GM12878 (cell line): ENCODE measurements at regions not wholly inside any gene's neighbourhood (a gene's known extent, or its start where the extent isn't known, plus 50 kb on each side); places are given as distances from the start of the nearest gene placed in this dataset.

ENCODE experiments used
- ATAC-seq: fragments of 200-7000 bp; cut with Tn5 transposase; 3 replicates; pipeline ENCODE4 v1.9.1; 2020; ENCODE audit warnings: mild to moderate bottlenecking, moderate library complexity
- BruUV-seq: library from RNA; stranded (reverse); fragments of 400-500 nt; replicated peaks from 2 replicates; lab custom pipeline; 2021; lab: Mats Ljungman, UMichigan
- CTCF ChIA-PET: fragments of 300-600 bp; sonication (Branson Sonifier 250); formaldehyde crosslinking; extraction: SDS; loops from one replicate; lab custom pipeline; 2021; ENCODE audit warnings: inconsistent platforms; lab: Yijun Ruan, JAX
- POLR2A ChIA-PET: fragments of 350-600 bp; formaldehyde crosslinking; extraction: SDS; loops from one replicate; lab custom pipeline; 2021; ENCODE audit warnings: inconsistent platforms; lab: Charles Lee
- RAD21 ChIA-PET: fragments of 300-600 bp; sonication (Branson Sonifier 250); formaldehyde crosslinking; loops from one replicate; lab custom pipeline; 2023; ENCODE audit warnings: antibody characterized with exemption; ENCODE audit not compliant: unreplicated experiment; lab: Charles Lee
- SMC1A ChIA-PET: fragments of 300-600 bp; sonication (Branson Sonifier 250); formaldehyde crosslinking; loops from one replicate; lab custom pipeline; 2023; ENCODE audit not compliant: unreplicated experiment, uncharacterized antibody; lab: Charles Lee
- DNase-seq: peaks from one replicate; pipeline ENCODE4 v3.0.0-alpha.2; 2011; ENCODE audit warnings: low read depth, low spot score
- FAIRE-seq: peaks from 3 replicates; lab custom pipeline; 2011; peaks lifted over from hg19 to GRCh38; lab: Jason Lieb, UNC
- H2AFZ ChIP-seq: 2 replicates; pipeline ENCODE4 v1.6.0; 2011; ENCODE audit warnings: low read depth, low read length, control low read depth; ENCODE audit not compliant: control insufficient read depth
- H3K27ac ChIP-seq: 2 replicates; pipeline ENCODE4 v1.5.1; 2011; ENCODE audit warnings: control low read depth; ENCODE audit not compliant: control insufficient read depth, insufficient read depth
- H3K27me3 ChIP-seq, 2 experiments: replicated peaks in 1 of 2; 2 replicates each; pipeline versions ENCODE4 v1.6.0 to v1.6.1; 2011; ENCODE audit warnings: low read length in 1 of 2; ENCODE audit not compliant: control insufficient read depth in 2 of 2, insufficient read depth in 2 of 2
- H3K36me3 ChIP-seq, 2 experiments: 2 replicates each; pipeline ENCODE4 v1.5.1; 2011; ENCODE audit warnings: low read length in 1 of 2; ENCODE audit not compliant: control insufficient read depth in 2 of 2, insufficient read depth in 2 of 2
- H3K4me1 ChIP-seq: 2 replicates; pipeline ENCODE4 v1.6.1; 2011; ENCODE audit warnings: mild to moderate bottlenecking, low read length, moderate library complexity, mixed read lengths; ENCODE audit not compliant: control insufficient read depth, insufficient read depth
- H3K4me2 ChIP-seq: 2 replicates; pipeline ENCODE4 v1.6.0; 2011; ENCODE audit warnings: control low read depth; ENCODE audit not compliant: control insufficient read depth, insufficient read depth
- H3K4me3 ChIP-seq: fragments of 200-600 bp; sonication (generic); 2 replicates; pipeline ENCODE4 v1.5.1; 2016
- H3K79me2 ChIP-seq: 2 replicates; pipeline ENCODE4 v1.6.0; 2011; ENCODE audit warnings: low read length; ENCODE audit not compliant: control insufficient read depth, insufficient read depth
- H3K9ac ChIP-seq: 2 replicates; pipeline ENCODE4 v1.8.0; 2011; ENCODE audit warnings: low read length, control low read depth, mixed read lengths; ENCODE audit not compliant: control insufficient read depth, insufficient read depth
- H3K9me3 ChIP-seq: replicated peaks from 3 replicates; pipeline ENCODE4 v1.5.1; 2011; ENCODE audit warnings: mild to moderate bottlenecking, low read length; ENCODE audit not compliant: control insufficient read depth, insufficient read depth
- H4K20me1 ChIP-seq: 2 replicates; pipeline ENCODE4 v1.6.0; 2011; ENCODE audit not compliant: control insufficient read depth, insufficient read depth
- BCLAF1 ChIP-seq: fragments of 450-650 bp; IDR thresholded peaks from 2 replicates; pipeline ENCODE4 v1.6.1; 2017; ENCODE audit warnings: antibody characterized with exemption, mild to moderate bottlenecking, moderate library complexity
- CREB1 ChIP-seq: IDR thresholded peaks from 2 replicates; pipeline ENCODE4 v1.6.1; 2012; ENCODE audit warnings: low read depth, mild to moderate bottlenecking, inconsistent platforms
- ELK1 ChIP-seq: IDR thresholded peaks from 2 replicates; pipeline ENCODE4 v1.6.1; 2012; ENCODE audit warnings: low read depth, low read length, improper control_type of control experiment
- FOXM1 ChIP-seq: IDR thresholded peaks from 2 replicates; pipeline ENCODE4 v1.6.1; 2012; ENCODE audit warnings: low read depth, mild to moderate bottlenecking, inconsistent platforms, low read length, moderate library complexity
- MLLT1 ChIP-seq: fragments of 450-650 bp; IDR thresholded peaks from 2 replicates; pipeline ENCODE4 v1.6.1; 2016; ENCODE audit warnings: mild to moderate bottlenecking
- PAX5 ChIP-seq: IDR thresholded peaks from 2 replicates; pipeline ENCODE4 v1.6.1; 2011; ENCODE audit warnings: low read depth, low read length, borderline replicate concordance
- ZBTB11 ChIP-seq: fragments of 450-650 bp; formaldehyde crosslinking; IDR thresholded peaks from 2 replicates; pipeline ENCODE4 v1.5.0; 2022; ENCODE audit warnings: mild to moderate bottlenecking, missing genetic modification characterization
- WGBS: methylation state at CpG from one replicate; pipeline ENCODE4 v1.1.6; 2016; ENCODE audit warnings: low lambda C conversion rate; ENCODE audit not compliant: insufficient replicate concordance, insufficient coverage; ENCODE audit errors: missing lambda C conversion rate; 5-methylcytosine and 5-hydroxymethylcytosine counted together
- in situ Hi-C: fragments of 300-500 bp; cut with MboI; formaldehyde crosslinking; loops from 9 replicates; pipeline ENCODE4 v1.14.3; 2018; ENCODE audit warnings: mixed read lengths
- intact Hi-C: fragments of 100-400 bp; cut with micrococcal nuclease; formaldehyde crosslinking; loops from one replicate; pipeline ENCODE4 v1.14.2; 2022; ENCODE audit not compliant: unreplicated experiment

- H3K4me3 ChIP-seq: no peak overlapping the region
- H3K27ac ChIP-seq: no peak overlapping the region
- H3K79me2 ChIP-seq: no peaks in the 10 kb centered on the region
- no TSS peak for BruUV-seq
- POLR2A ChIA-PET: no interaction called here
- H4K20me1 ChIP-seq: no peaks in the 10 kb centered on the region
- H3K9ac ChIP-seq: no peak overlapping the region
- CTCF ChIA-PET: interaction anchor here (0.8 to 1.4 kb wide), 2 partner anchors 11 to 1254 kb away, joined by 3 to 5 read pairs; no protein-coding TSS in a partner anchor
- H3K27me3 ChIP-seq: no peaks in the 10 kb centered on the region; a peak in 1 of 4 replicates
- no peak for ATAC-seq
- no peak overlapping the region for H2AFZ ChIP-seq
- no peak for TF ChIP-seq ELK1
- TF ChIP-seq FOXM1: no peak
- no peak for TF ChIP-seq PAX5
- TF ChIP-seq, all 136 proteins: peak for 0
- Histone ChIP-seq H3K36me3 (no peaks in the 10 kb centered on the region), H3K9me3 (no peaks in the 10 kb centered on the region), H3K4me1 (no peaks in the 10 kb centered on the region), H3K4me2 (no peak overlapping the region)
- 23% methylated on average over 2 of the region's 2 CpGs for WGBS
- FAIRE-seq (no peak), DNase-seq (no peak)
- ChIA-PET RAD21 (no interaction called here), SMC1A (interaction anchor here (0.7 kb wide), 1 partner anchor 75 kb away, joined by 3 read pairs; no protein-coding TSS in a partner anchor)
- in situ Hi-C loops (no loop called here), intact Hi-C loops (no loop called here)
Observed at GRCh38 chr3:107224026-107224596, 153.1 kb upstream of the CCDC54 start.

- no peaks in the 10 kb centered on the region for H4K20me1 ChIP-seq
- POLR2A ChIA-PET: no interaction called here
- no peak for ATAC-seq
- H2AFZ ChIP-seq: no peak overlapping the region
- SMC1A ChIA-PET: interaction anchor here (1.0 to 1.2 kb wide), 3 partner anchors 9 to 13 kb away, joined by 3 to 5 read pairs (median 3); no protein-coding TSS in a partner anchor
- in situ Hi-C loops (no loop called here), intact Hi-C loops (no loop called here)
- H3K79me2 ChIP-seq: no peaks in the 10 kb centered on the region
- CTCF ChIA-PET: interaction anchor here (0.9 to 1.7 kb wide), 3 partner anchors 10 to 194 kb away, joined by 4 to 8 read pairs (median 5); no protein-coding TSS in a partner anchor
- H3K4me2 ChIP-seq: no peak overlapping the region
- H3K9ac ChIP-seq: no peak overlapping the region
- BruUV-seq: no TSS peak
- no peaks in the 10 kb centered on the region for H3K36me3 ChIP-seq
- no peak overlapping the region for H3K4me3 ChIP-seq
- RAD21 ChIA-PET: no interaction called here
- H3K9me3 ChIP-seq: no peaks in the 10 kb centered on the region
- 3% methylated on average over 1 of the region's 1 CpG for WGBS
- no peak overlapping the region for H3K27ac ChIP-seq
- H3K27me3 ChIP-seq: no peaks in the 10 kb centered on the region
- DNase-seq: no peak
- FAIRE-seq: no peak
- H3K4me1 ChIP-seq: no peaks in the 10 kb centered on the region
- TF ChIP-seq MLLT1 (no peak), BCLAF1 (no peak), ZBTB11 (no peak), CREB1 (no peak)
Observed at GRCh38 chr3:107227091-107227490, 150.1 kb upstream of the CCDC54 start.
